WTC11 (cell line): ENCODE measurements at regions not wholly inside any gene's neighbourhood (a gene's known extent, or its start where the extent isn't known, plus 50 kb on each side); places are given as distances from the start of the nearest gene placed in this dataset.

Experiments
- ATAC-seq: fragments of 200-7000 bp; cut with Tn5 transposase; 2 replicates; pipeline ENCODE4 v1.10.0; 2021; ENCODE audit warnings: mild to moderate bottlenecking, moderate library complexity
- CTCF ChIA-PET: fragments of 300-600 bp; sonication (Branson Sonifier 250); formaldehyde crosslinking; loops from one replicate; lab custom pipeline; 2021; ENCODE audit warnings: antibody characterized with exemption; lab: Charles Lee
- POLR2A ChIA-PET: fragments of 350-600 bp; sonication (Branson Sonifier 250); formaldehyde crosslinking; loops from one replicate; lab custom pipeline; 2021; ENCODE audit warnings: antibody characterized with exemption; lab: Charles Lee
- DNase-seq: peaks from one replicate; pipeline ENCODE4 v3.0.0; 2021; ENCODE audit warnings: low spot score
- H3K27ac Mint-ChIP-seq: 2 replicates; pipeline ENCODE4 v1.8.0; 2021; ENCODE audit warnings: mixed read lengths
- H3K27me3 Mint-ChIP-seq: 2 replicates; pipeline ENCODE4 v1.8.0; 2021; ENCODE audit warnings: low read depth, mild to moderate bottlenecking, moderate library complexity, mixed read lengths
- H3K36me3 Mint-ChIP-seq: 2 replicates; pipeline ENCODE4 v1.8.0; 2021; ENCODE audit warnings: mixed read lengths
- H3K4me1 Mint-ChIP-seq: 2 replicates; pipeline ENCODE4 v1.8.0; 2022; ENCODE audit warnings: mixed read lengths
- H3K4me3 Mint-ChIP-seq: 2 replicates; pipeline ENCODE4 v1.8.0; 2021; ENCODE audit warnings: mild to moderate bottlenecking, moderate library complexity, mixed read lengths
- H3K9me3 Mint-ChIP-seq: 2 replicates; pipeline ENCODE4 v1.8.0; 2021; ENCODE audit warnings: mixed read lengths
- ARID4B ChIP-seq: sonication (generic); formaldehyde crosslinking; IDR thresholded peaks from 2 replicates; pipeline ENCODE4 v1.8.0; 2023; ENCODE audit warnings: missing genetic modification reagents, mild to moderate bottlenecking, borderline replicate concordance
- ATF3 ChIP-seq: sonication (generic); formaldehyde crosslinking; conservative IDR thresholded peaks from 2 replicates; pipeline ENCODE4 v1.8.1; 2022; ENCODE audit warnings: mild to moderate bottlenecking, missing genetic modification reagents
- FOXP4 ChIP-seq: sonication (generic); formaldehyde crosslinking; IDR thresholded peaks from 2 replicates; pipeline ENCODE4 v1.8.0; 2022; ENCODE audit warnings: mild to moderate bottlenecking, missing genetic modification reagents
- GTF2I ChIP-seq: fragments of 250-450 bp; sonication (Bioruptor Pico); conservative IDR thresholded peaks from 2 replicates; pipeline ENCODE4 v1.4.0; 2021; ENCODE audit warnings: mild to moderate bottlenecking
- IRF1 ChIP-seq: sonication (generic); formaldehyde crosslinking; IDR thresholded peaks from 2 replicates; pipeline ENCODE4 v1.8.0; 2023; ENCODE audit warnings: missing genetic modification reagents
- JUN ChIP-seq: sonication (generic); formaldehyde crosslinking; IDR thresholded peaks from 2 replicates; pipeline ENCODE4 v1.8.0; 2023; ENCODE audit warnings: mild to moderate bottlenecking, missing genetic modification reagents
- KAT7 ChIP-seq: sonication (generic); formaldehyde crosslinking; IDR thresholded peaks from 2 replicates; pipeline ENCODE4 v1.8.1; 2023; ENCODE audit warnings: missing genetic modification reagents, mild to moderate bottlenecking, borderline replicate concordance
- MXD4 ChIP-seq: fragments of 250-450 bp; sonication (Bioruptor Pico); IDR thresholded peaks from 2 replicates; pipeline ENCODE4 v1.8.0; 2021; ENCODE audit warnings: mild to moderate bottlenecking, moderate library complexity, borderline replicate concordance
- MYBL2 ChIP-seq: sonication (generic); formaldehyde crosslinking; IDR thresholded peaks from 2 replicates; pipeline ENCODE4 v1.8.1; 2023; ENCODE audit warnings: mild to moderate bottlenecking, moderate library complexity, missing genetic modification reagents
- PRDM15 ChIP-seq: sonication (generic); formaldehyde crosslinking; IDR thresholded peaks from 2 replicates; pipeline ENCODE4 v1.8.0; 2022; ENCODE audit warnings: missing genetic modification reagents
- RELA ChIP-seq: sonication (generic); formaldehyde crosslinking; IDR thresholded peaks from 2 replicates; pipeline ENCODE4 v1.8.1; 2022; ENCODE audit warnings: missing genetic modification reagents, mild to moderate bottlenecking, borderline replicate concordance
- TP53 ChIP-seq: sonication (generic); formaldehyde crosslinking; IDR thresholded peaks from 2 replicates; pipeline ENCODE4 v1.8.1; 2023; ENCODE audit warnings: mild to moderate bottlenecking, missing genetic modification reagents
- ZNF138 ChIP-seq: sonication (generic); formaldehyde crosslinking; conservative IDR thresholded peaks from 2 replicates; pipeline ENCODE4 v1.8.1; 2022; ENCODE audit warnings: mild to moderate bottlenecking, moderate library complexity, missing genetic modification reagents
- ZNF671 ChIP-seq: fragments of 250-450 bp; sonication (Bioruptor Pico); IDR thresholded peaks from 2 replicates; pipeline ENCODE4 v1.8.0; 2021; ENCODE audit warnings: mild to moderate bottlenecking

GRCh38 chr2:44886414-44886813, 55.1 kb upstream of the SIX3 start:
- peaks cover 2% of the 10 kb centered on the region; the same call in 1 of the 2 replicates for H3K27me3 Mint-ChIP-seq
- CTCF ChIA-PET, result no interaction called here
- H3K4me1 Mint-ChIP-seq, result peaks cover 20% of the 10 kb centered on the region
- H3K27ac Mint-ChIP-seq, result no peak overlapping the region
- H3K36me3 Mint-ChIP-seq, result peaks cover 7% of the 10 kb centered on the region
- ATAC-seq (no peak), DNase-seq (no peak)
- TF ChIP-seq IRF1 (CRISPR knock-in tag) (no peak), RELA (CRISPR knock-in tag) (no peak), ATF3 (no peak), FOXP4 (no peak), ARID4B (CRISPR knock-in tag) (no peak), TP53 (CRISPR knock-in tag) (no peak), ZNF671 (CRISPR knock-in tag) (no peak), GTF2I (CRISPR knock-in tag) (no peak), JUN (CRISPR knock-in tag) (no peak), MXD4 (CRISPR knock-in tag) (no peak), ZNF138 (CRISPR knock-in tag) (no peak)
- peaks cover 20% of the 10 kb centered on the region for H3K9me3 Mint-ChIP-seq
- no peak overlapping the region for H3K4me3 Mint-ChIP-seq
- POLR2A ChIA-PET, result no interaction called here

- Mint-ChIP-seq H3K36me3 (peaks cover 29% of the 10 kb centered on the region), H3K4me3 (no peak overlapping the region), H3K27me3 (peaks cover 6% of the 10 kb centered on the region; the same call in 1 of the 2 replicates), H3K27ac (no peak overlapping the region), H3K4me1 (peaks cover 23% of the 10 kb centered on the region), H3K9me3 (peaks cover 43% of the 10 kb centered on the region)
- TF ChIP-seq ATF3, result no peak
- no peak for TF ChIP-seq RELA (CRISPR knock-in tag)
- TF ChIP-seq PRDM15 (CRISPR knock-in tag), result no peak
- TF ChIP-seq MYBL2 (CRISPR knock-in tag), result no peak
- TF ChIP-seq FOXP4, result no peak
- no peak for TF ChIP-seq KAT7 (CRISPR knock-in tag)
- ChIA-PET POLR2A (no interaction called here), CTCF (no interaction called here)
- DNase-seq, result no peak
- no peak for ATAC-seq
Measured at GRCh38 chr2:44889096-44889495, 52.4 kb upstream of the SIX3 start.
